K562 (cell line): ENCODE measurements at regions not wholly inside any gene's neighbourhood (a gene's known extent, or its start where the extent isn't known, plus 50 kb on each side); places are given as distances from the start of the nearest gene placed in this dataset.

Source experiments
- DDX20 ChIP-seq: fragments of 450-650 bp; IDR thresholded peaks from 2 replicates; pipeline ENCODE4 v1.6.1; 2016; ENCODE audit warnings: missing genetic modification characterization, low read depth, mild to moderate bottlenecking, missing compliant biosample characterization, moderate library complexity
- HNRNPL ChIP-seq: fragments of 200-400 bp; formaldehyde crosslinking; IDR thresholded peaks from 2 replicates; pipeline ENCODE4 v1.6.1; 2017; ENCODE audit warnings: low read depth, mild to moderate bottlenecking, low read length
- RNF2 ChIP-seq: sonication (generic); IDR thresholded peaks from 2 replicates; pipeline ENCODE4 v1.6.1; 2016
- TAF15 ChIP-seq: fragments of 200-400 bp; formaldehyde crosslinking; IDR thresholded peaks from 2 replicates; pipeline ENCODE4 v1.6.1; 2017; ENCODE audit warnings: mild to moderate bottlenecking, low read depth, low read length, moderate library complexity
- TBL1XR1 ChIP-seq, 2 experiments: IDR thresholded peaks; 2 replicates each; pipeline ENCODE4 v1.6.1; 2012; ENCODE audit warnings: improper control_type of control experiment in 2 of 2, low read length in 2 of 2, mild to moderate bottlenecking in 1 of 2
- TCF7L2 ChIP-seq: fragments of 150-350 bp; IDR thresholded peaks from 2 replicates; pipeline ENCODE4 v1.6.1; 2016; ENCODE audit warnings: low read depth, mild to moderate bottlenecking, low read length, moderate library complexity
- TF ChIP-seq, protein P1 (sequence below), 3 experiments: IDR thresholded peaks in 2 of 3; conservative IDR thresholded peaks in 1 of 3; 2 replicates each; pipeline ENCODE4 v1.5.1; 2011 to 2012; ENCODE audit warnings: low read length in 3 of 3, mild to moderate bottlenecking in 3 of 3, control low read depth in 2 of 3, improper control_type of control experiment in 1 of 3, inconsistent platforms in 1 of 3, low read depth in 1 of 3, mixed read lengths in 1 of 3, moderate library complexity in 1 of 3; ENCODE audit not compliant: insufficient read depth in 2 of 3
- TF ChIP-seq, protein P2 (sequence below), 2 experiments: fragments of 450-650 bp; IDR thresholded peaks; 2 replicates each; pipeline ENCODE4 v1.6.1; 2018; ENCODE audit warnings: mild to moderate bottlenecking in 2 of 2, low read depth in 1 of 2; ENCODE audit not compliant: partially characterized antibody in 2 of 2
- TF ChIP-seq, protein P3 (sequence below), 2 experiments: fragments of 450-650 bp; formaldehyde crosslinking in 1 of 2; IDR thresholded peaks; 2 replicates each; pipeline versions ENCODE4 v1.4.0 to v1.6.1; 2014 to 2020; ENCODE audit warnings: mild to moderate bottlenecking in 2 of 2, borderline replicate concordance in 1 of 2, low read depth in 1 of 2
- TF ChIP-seq, protein P4 (sequence below): fragments of 450-650 bp; IDR thresholded peaks from 2 replicates; pipeline ENCODE4 v1.6.1; 2016; ENCODE audit warnings: borderline replicate concordance

DNA sequence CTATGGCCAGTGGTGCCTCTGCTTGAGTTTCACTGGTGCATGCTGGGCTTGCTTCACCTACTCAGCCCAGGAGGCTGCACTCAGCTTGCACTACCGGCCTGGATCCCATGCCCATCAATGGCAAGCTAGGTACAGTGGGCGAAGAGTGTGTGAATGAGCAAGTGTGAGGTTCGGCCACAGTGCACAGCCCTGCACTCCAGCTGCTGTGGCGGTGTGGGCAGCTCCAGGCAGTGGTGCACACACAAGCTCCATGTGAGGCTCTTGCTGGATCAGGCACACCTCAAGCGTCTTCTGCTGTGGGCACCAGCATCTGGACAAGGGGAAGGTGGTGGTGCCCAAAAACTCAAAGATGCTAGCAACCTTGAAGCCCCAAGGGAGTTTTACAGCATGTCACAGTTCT is 820.9 kb upstream of the LCORL start:
- TF ChIP-seq TBL1XR1 (IDR thresholded peaks at IDR 0.05; ENCODE audit: low read length in 2 of 2) (no peak), RNF2 (no peak), TAF15 (no peak), DDX20 (tag) (no peak), HNRNPL (no peak), TCF7L2 (no peak)
- TF ChIP-seq, protein P1, sequence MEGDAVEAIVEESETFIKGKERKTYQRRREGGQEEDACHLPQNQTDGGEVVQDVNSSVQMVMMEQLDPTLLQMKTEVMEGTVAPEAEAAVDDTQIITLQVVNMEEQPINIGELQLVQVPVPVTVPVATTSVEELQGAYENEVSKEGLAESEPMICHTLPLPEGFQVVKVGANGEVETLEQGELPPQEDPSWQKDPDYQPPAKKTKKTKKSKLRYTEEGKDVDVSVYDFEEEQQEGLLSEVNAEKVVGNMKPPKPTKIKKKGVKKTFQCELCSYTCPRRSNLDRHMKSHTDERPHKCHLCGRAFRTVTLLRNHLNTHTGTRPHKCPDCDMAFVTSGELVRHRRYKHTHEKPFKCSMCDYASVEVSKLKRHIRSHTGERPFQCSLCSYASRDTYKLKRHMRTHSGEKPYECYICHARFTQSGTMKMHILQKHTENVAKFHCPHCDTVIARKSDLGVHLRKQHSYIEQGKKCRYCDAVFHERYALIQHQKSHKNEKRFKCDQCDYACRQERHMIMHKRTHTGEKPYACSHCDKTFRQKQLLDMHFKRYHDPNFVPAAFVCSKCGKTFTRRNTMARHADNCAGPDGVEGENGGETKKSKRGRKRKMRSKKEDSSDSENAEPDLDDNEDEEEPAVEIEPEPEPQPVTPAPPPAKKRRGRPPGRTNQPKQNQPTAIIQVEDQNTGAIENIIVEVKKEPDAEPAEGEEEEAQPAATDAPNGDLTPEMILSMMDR (IDR thresholded peaks at IDR 0.05 in 2 of 3, conservative IDR thresholded peaks at IDR 0.05 in 1 of 3; ENCODE audit: insufficient read depth in 2 of 3, low read depth in 1 of 3, low read length in 3 of 3) = no peak
- TF ChIP-seq, protein P2, sequence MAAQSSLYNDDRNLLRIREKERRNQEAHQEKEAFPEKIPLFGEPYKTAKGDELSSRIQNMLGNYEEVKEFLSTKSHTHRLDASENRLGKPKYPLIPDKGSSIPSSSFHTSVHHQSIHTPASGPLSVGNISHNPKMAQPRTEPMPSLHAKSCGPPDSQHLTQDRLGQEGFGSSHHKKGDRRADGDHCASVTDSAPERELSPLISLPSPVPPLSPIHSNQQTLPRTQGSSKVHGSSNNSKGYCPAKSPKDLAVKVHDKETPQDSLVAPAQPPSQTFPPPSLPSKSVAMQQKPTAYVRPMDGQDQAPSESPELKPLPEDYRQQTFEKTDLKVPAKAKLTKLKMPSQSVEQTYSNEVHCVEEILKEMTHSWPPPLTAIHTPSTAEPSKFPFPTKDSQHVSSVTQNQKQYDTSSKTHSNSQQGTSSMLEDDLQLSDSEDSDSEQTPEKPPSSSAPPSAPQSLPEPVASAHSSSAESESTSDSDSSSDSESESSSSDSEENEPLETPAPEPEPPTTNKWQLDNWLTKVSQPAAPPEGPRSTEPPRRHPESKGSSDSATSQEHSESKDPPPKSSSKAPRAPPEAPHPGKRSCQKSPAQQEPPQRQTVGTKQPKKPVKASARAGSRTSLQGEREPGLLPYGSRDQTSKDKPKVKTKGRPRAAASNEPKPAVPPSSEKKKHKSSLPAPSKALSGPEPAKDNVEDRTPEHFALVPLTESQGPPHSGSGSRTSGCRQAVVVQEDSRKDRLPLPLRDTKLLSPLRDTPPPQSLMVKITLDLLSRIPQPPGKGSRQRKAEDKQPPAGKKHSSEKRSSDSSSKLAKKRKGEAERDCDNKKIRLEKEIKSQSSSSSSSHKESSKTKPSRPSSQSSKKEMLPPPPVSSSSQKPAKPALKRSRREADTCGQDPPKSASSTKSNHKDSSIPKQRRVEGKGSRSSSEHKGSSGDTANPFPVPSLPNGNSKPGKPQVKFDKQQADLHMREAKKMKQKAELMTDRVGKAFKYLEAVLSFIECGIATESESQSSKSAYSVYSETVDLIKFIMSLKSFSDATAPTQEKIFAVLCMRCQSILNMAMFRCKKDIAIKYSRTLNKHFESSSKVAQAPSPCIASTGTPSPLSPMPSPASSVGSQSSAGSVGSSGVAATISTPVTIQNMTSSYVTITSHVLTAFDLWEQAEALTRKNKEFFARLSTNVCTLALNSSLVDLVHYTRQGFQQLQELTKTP (IDR thresholded peaks at IDR 0.05; ENCODE audit: low read depth in 1 of 2, partially characterized antibody in 2 of 2) = no peak
- TF ChIP-seq, protein P3, sequence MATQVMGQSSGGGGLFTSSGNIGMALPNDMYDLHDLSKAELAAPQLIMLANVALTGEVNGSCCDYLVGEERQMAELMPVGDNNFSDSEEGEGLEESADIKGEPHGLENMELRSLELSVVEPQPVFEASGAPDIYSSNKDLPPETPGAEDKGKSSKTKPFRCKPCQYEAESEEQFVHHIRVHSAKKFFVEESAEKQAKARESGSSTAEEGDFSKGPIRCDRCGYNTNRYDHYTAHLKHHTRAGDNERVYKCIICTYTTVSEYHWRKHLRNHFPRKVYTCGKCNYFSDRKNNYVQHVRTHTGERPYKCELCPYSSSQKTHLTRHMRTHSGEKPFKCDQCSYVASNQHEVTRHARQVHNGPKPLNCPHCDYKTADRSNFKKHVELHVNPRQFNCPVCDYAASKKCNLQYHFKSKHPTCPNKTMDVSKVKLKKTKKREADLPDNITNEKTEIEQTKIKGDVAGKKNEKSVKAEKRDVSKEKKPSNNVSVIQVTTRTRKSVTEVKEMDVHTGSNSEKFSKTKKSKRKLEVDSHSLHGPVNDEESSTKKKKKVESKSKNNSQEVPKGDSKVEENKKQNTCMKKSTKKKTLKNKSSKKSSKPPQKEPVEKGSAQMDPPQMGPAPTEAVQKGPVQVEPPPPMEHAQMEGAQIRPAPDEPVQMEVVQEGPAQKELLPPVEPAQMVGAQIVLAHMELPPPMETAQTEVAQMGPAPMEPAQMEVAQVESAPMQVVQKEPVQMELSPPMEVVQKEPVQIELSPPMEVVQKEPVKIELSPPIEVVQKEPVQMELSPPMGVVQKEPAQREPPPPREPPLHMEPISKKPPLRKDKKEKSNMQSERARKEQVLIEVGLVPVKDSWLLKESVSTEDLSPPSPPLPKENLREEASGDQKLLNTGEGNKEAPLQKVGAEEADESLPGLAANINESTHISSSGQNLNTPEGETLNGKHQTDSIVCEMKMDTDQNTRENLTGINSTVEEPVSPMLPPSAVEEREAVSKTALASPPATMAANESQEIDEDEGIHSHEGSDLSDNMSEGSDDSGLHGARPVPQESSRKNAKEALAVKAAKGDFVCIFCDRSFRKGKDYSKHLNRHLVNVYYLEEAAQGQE (IDR thresholded peaks at IDR 0.05; ENCODE audit: borderline replicate concordance) = no peak
- TF ChIP-seq, protein P3 (CRISPR knock-in tag; IDR thresholded peaks at IDR 0.05; ENCODE audit: low read depth) = no peak
- TF ChIP-seq, protein P4, sequence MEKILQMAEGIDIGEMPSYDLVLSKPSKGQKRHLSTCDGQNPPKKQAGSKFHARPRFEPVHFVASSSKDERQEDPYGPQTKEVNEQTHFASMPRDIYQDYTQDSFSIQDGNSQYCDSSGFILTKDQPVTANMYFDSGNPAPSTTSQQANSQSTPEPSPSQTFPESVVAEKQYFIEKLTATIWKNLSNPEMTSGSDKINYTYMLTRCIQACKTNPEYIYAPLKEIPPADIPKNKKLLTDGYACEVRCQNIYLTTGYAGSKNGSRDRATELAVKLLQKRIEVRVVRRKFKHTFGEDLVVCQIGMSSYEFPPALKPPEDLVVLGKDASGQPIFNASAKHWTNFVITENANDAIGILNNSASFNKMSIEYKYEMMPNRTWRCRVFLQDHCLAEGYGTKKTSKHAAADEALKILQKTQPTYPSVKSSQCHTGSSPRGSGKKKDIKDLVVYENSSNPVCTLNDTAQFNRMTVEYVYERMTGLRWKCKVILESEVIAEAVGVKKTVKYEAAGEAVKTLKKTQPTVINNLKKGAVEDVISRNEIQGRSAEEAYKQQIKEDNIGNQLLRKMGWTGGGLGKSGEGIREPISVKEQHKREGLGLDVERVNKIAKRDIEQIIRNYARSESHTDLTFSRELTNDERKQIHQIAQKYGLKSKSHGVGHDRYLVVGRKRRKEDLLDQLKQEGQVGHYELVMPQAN = no peak
